ENCODE measurements at regions not wholly inside any gene's neighbourhood (a gene's known extent, or its start where the extent isn't known, plus 50 kb on each side); places are given as distances from the start of the nearest gene placed in this dataset.

DNA sequence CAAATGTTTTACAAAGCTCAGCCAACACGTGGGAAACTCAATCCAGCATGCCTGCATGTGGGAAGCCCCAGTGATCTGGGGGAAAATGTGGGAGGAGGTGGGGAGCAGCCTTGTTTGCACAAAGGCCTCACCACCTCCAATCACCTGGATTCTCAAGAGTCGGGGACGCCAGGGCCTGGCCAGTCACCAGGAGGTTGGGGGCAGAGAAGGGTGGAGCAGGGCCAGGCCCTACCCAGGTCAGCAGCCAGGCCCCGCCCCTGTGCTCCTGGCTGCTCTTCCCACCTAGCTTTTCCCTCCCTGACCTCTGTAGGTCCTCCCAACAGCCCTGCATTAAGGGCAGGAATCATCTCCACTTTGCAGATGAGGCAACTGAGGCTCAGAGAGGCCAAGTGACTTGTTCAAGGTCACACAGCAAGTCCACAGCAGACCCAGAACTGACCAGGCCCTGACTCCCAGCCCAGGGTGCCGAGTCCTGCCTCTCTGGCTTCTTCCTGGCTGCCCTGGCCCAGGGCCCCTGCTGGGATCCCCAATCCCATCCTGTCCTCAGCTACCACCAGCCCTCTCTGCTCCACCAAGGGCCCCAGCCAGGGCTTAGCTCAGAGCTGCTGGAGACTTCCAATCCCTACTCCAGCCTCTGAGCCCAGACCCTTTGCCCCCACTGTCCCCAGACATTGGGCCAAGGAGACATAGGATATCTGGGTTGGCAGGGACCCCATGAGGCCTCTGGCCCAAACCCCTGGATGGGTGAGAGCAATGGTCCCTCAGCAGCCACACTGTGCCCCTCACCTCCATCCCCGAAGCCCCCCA lies 508.6 kb downstream of the PTPRU start:
- no peak for DNase-seq

DNA sequence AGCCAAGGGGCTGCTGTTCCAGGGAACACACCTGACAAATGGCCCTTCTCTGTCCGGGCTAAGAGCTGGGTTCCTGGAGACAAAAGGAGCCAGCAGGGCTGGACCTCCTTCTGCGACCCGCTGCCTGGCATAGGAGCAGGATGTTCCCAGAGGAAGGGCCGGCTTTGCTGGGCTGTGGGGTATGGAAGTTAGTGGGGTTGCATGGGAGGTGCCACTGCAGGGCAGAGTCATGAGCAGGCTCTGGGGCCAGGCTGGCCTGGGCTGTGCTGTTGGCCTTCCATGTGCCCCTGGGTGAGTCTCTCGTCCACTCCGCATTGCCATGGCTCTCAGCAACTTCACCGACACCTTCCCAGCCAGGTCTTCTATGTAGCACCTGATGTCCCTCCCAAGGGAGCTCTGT lies 507.6 kb downstream of the PTPRU start:
- DNase-seq = no peak

DNA sequence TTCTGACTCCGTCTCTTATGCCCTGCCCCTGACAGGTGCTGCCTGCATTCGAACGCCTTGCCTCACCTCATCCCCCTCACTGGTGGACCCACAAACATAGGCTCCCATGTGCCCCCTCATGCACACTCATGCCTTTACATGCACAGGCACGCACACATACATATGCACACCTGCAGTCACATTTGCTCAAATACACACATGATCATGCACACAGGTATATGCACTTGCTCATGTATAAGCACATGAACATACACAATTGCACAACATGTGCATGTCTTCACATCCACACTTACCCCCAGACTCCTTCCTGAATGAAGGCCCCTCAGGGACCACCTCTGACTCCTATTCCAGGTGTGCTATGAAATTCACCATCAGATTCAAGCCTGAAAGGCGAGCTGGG lies 506.9 kb downstream of the PTPRU start:
- DNase-seq = no peak

DNA sequence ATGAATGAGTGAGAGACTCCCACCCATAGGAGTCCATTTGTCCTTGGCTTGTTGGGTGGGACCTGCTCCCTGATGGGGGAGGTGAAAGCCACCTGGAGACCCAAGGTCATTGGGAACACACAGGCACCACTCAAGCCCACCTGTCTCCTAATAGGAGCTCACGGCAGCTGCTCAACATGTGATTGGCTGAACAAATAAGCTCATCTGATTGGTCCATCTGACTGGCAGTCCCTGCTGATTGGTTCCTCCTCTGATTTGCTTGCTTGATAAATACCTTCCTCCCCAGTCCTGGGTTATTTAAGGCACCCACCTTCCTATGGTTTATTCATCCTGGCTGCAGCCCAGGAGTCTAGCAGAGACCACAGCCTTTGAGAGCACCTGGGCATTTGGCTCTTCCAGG lies 502.9 kb downstream of the PTPRU start:
- no peak for DNase-seq

DNA sequence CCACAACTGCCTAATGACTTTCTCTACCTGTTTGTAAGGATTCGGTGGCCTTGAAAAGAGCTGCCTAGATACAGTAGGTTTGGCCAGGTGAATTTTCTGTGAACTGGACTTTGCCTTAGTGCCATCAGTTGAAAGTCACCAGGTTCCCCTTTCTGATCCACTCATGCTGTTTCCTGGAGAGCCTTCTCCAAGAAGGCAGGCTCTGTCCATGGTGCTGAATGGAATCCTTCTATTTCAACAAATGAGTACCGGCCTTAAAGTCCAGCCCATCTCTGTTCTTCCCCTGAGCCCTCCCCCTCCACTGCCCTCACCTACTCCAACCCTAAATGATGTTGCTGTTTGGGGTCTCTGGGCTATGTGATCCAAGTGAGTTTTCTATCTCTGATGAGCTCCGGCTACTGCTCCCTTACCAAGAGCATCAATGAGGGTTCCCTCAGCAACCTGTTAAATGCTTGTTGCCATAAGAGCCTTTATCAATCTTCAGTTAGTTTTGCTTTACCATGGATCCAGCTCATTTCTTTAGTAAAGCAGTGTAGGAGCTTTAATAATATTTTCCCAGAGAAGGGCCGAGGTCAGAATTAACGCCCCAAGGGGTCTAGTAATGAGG lies 500.4 kb downstream of the PTPRU start:
- DNase-seq = peak; percentile 56

DNA sequence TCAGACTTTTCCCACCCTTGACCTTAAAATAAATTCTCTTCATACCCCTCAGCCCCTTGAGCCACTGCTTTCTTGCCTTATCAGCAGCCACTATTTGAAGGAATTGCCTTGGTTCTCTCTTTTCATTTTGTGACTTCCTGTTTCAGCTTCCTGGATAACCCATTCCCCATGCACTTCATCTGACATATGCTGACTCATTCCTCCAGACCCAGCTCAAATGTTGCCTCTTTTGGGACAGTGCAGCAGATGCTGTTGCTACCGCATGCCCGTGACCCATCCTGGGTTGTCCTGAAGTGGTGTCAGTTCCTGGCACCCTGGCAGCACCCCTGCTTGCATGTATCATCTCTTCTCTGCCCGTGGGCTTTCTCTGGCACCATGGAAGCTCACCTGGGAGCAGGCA lies 496.1 kb downstream of the PTPRU start:
- DNase-seq = no peak

DNA sequence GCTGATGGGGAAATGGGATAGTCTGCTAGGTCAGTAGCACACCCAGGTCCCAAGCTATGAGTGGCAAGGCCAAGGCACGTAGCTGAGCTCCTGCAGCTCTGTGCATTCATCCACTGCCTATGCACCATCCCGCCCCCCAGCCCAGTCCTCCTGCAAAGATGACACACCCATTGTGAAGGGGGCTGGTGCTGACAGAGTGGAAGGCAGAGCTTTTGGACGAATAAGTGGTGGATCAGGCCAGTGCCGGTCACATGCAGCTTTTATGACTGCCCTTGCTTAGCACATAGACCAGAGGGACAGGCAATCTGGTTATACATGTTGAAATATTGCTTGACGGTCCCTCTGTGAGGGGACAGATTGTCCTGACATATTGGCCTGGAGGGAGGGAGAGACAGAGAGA lies 494.3 kb downstream of the PTPRU start:
- DNase-seq = no peak

DNA sequence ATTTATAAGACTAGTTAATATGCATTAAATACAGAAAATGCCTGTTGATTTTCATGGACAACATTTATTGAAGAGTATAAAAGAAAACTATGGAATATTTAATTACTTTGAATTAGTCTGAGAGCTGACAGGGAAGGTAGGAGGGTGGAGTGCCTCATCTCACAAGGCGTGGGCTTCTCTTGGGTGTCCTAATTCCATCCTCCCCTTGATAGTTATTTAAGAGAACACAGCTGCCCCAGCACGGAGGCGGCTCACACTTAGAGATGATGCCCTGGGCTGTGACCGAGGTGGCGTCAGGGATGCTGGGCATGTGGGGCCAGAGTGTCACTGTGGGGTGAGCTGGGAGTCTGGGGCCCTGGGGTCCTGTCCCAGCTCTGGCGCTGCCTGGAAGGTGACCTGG lies 493.0 kb downstream of the PTPRU start:
- DNase-seq = no peak

DNA sequence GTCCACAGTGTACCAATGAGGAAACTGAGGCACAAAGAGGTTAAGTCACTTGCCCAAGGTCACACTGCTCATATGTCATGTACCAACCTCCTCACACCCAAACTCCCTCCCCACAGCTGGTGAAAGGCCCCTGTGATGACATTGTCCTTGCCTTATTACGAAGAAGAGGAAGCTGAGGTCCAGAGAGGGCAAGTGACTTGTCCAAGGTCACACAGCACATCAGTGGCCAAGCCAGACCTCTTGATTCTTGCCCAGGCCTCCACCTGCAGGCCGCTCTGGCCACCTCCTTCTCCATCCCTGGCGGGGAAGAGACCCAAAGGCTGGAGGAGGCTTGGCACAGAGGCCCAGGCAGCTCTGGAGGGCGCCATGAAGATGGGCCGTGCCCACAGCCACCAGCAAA lies 492.4 kb downstream of the PTPRU start:
- DNase-seq = no peak

DNA sequence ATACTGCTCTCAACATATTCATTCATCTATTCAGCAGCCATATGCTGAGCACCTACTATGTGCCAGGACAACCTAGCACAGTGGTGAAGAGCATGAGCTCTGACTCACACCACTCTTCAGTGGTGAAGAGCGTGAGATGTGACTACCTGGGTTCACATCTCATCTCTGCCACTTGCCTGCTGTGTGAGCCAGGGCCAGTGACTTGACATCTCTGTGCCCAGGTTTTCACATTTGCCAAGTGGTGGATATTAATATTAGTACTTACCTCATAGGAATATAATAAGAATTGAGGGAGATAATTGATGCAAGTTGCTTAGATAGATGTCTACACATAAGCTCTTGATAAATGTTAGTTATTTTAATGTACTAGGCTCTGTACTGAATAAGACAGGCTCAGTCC lies 488.9 kb downstream of the PTPRU start:
- DNase-seq = no peak

DNA sequence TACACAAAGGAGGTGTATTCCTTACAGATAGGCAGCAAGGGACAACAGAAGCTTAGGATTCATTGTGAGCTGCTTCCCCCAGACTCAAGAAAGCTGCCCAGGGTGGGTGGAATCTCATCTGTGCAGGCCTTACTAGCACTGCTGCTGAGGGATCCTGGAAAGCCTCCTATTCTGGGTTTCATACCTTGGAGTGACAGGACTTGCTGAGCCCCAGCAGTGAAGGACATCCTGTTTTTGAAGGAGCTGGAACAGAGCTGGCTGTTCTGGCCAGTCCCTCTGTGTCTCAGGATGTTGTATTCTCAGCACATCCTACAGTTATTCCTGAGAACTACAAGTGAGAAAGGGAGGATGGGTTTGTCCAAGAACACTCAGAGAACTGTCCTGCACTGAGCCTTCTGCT lies 486.3 kb downstream of the PTPRU start:
- no peak for DNase-seq

DNA sequence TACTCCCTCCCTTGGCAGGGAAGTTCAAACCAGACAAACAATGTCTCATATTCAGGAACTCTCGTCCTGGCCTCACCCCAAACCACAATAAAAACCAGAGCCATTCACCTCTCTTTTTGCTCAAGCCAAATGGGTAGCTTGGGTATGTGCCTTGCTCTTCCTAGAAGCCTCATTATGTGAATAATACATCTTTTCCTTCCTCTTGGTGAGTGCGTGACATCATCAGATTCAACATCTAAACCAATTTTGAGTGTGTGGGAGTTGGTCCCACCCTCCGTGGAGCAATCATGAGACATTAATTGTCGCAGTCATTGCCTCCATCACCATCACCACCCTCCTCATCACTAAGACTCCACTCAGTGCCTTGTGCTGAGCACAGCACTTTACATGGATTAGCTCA lies 482.9 kb downstream of the PTPRU start:
- DNase-seq = peak; percentile 65

DNA sequence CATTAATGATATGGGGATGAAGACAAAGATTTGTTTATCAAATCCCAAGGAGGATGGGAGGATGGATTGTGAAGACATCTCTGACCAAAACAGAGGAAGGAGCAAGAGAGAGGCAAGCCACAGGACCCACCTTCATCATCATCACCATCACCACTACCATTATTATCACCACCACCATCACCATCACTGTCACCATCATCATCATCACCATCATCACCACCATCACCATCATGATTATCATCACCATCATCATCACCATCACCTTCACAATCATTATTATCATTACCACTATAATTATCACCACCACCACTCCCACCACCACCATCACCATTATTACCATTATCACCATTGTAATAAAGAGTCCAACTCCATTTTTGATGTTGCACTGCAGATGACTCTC lies 482.5 kb downstream of the PTPRU start:
- no peak for DNase-seq

DNA sequence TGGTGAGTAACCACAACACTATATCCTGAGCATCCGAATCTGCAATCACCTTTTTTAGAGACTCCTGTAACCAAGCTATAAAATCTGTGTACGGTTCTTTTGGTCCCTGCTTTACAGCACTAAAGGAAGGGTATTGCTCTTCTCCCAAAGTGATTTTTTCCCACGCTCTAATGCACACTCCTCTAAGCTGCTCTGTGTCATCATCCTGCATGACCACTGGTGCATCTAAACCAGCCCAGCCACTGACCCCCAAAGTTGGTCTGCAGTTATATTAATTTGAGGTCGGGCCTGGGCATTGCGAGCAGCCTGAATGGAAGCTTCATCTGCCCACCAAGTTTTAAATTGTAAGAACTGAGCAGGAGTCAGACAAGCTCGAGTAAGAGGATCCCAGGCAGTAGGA lies 480.0 kb downstream of the PTPRU start:
- DNase-seq = no peak

DNA sequence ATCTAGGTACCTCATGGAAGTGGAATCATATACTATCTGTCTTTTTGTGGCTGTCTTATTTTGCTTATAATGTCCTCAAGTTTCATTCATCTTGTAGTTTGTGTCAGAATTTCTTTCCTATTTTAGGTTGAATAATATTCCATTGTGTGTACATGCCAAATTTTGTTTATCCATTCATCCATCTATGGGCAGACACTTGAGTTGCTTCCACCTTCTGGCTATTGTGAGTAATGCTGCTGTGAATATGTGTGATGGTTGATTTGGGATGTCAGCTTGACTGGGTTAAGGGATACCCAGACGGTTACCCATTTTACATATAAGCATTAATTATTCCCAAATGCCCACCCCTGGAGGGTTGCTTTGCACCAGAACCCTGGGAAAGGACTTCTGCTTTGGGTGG lies 477.5 kb downstream of the PTPRU start:
- peak; percentile 20 for DNase-seq

DNA sequence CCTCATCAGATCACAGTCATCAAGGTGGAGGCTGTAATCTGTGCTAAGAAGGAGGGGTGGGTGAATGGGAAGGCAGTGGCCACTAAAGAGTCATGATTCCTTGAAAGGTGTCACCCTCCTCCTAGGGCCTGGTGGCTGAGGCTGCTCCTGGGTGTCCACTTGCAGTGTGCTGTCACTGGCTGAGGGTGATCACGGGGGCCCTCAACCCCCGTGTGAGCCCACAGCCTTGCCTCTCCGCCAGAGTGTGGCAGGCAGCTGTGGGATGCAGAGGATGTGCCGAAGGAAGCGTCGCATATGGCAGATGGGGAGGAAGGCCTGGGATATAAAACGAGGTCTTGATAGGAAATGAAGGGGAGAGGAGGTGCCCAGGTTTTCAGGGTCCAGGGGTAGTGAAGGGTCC lies 476.5 kb downstream of the PTPRU start:
- DNase-seq = no peak

DNA sequence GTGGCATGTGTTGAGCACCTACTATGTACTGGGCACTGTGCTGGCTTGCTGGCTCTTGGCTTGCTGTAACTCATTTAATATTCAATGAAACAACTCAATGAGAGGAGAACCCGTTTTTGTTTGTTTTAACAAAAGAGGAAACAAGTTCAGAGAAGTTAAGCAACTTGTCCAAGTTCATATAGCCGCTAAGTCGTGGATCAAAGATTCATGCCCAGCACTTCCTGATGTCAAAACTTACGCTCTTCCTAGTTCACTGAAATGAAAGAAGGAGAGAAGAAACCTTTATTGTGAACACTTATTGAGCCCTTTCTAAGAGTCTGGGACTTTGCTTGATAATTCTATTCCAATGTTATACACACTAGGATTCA lies 475.9 kb downstream of the PTPRU start:
- DNase-seq = no peak

DNA sequence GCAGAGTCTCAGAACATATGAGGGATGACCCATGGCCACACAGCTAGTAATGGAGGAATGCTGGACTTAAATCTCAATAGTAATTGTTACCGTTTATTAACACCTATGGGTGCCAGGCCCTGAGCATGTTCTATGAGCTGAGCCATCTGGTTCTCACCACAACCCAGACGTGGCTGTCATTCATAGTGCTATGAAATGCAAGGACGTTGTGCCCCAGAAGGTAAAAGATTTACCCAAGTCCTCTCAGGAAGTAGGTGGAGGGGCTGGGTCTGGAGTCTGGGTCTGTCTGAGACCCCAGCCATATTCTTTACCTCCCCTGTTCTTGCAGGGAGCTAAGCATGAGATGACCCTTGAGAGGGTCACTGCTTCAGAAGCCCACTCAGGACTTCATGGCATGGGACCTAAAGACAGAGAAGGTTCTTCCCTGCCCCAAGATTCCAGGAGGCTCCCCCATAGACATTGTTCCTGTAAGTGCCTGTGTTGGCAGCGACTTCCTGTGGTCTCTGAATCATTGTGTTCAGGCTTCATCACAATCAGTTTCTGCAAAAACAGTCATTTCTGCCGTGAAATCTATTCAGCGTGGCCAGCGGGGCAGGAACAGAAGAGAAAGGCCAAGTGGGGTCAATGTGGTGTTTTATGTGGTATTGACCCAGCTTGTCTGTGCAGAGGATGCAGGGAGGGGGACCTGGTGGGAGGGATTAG lies 475.4 kb downstream of the PTPRU start:
- peak; percentile 86 for DNase-seq

DNA sequence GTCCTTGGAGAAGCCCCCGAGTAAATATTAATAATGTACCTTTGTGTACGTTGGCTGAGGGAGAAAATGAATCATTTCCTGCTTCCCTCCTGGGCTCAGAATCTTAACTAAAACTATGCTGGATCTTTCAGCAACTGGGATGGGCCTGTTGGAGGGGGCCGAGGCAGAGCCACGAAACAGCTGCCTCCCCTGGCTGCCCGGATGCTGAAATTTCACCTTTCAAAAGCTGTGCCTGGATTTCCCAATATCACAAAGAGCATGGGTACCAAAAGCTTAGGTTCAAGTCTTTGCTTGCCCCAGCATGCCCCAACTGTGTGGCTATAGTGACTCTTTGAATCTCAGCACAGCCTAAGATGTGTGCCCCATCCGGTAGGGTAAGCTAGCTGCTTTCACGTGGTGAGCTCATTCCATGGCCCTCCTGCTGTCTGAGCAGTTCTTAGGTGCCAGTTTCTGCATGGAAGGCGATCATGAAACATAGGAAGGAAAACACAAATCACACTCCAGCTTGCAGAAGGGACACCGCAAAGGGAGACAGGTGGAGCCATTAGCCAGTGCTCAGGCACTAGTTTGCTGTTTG lies 473.5 kb downstream of the PTPRU start:
- peak; percentile 83 for DNase-seq

DNA sequence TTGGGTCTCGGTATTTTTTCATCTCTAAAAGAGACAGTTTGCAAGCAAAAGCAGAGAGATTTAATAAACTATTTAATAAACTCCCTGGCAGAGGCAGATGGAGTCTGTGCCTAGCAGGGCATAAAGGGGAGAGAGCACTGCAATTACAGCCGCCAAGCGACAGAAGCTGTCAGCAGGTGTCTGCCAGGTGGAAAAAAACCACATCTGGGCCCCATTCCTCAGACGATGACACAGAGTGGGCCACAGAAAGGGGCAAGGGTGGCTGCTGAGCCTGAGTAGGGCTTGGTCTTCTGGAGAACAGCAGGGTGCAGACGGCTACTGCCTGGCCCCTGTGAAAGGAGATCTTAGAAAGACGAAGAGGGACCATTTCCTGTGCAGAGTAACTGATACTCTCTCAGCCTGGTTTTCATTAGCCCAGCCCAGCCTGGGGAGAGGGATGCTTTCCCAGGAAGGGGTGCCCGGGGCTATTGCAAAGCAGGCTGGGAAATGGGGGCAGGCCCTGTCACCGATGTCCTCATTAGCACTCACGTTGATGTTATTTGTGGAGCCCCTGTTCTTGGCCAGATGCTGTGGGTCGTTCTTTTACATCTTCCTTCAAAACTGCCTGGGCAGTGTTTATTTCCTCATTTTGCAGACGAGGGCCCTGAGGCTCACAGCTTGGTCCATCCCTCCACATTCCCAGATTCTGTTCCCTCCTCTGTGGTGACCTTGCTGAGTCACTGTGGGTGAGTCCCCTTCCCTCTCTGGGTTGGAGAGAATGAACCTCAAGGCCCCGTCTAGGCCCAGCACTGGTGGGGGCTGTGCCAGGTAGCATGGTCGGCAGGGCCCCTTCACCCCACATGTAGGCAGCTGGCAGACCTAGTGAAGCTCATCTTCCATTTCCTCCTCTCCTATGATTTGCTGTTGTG lies 472.7 kb downstream of the PTPRU start:
- peak; percentile 88 for DNase-seq

DNA sequence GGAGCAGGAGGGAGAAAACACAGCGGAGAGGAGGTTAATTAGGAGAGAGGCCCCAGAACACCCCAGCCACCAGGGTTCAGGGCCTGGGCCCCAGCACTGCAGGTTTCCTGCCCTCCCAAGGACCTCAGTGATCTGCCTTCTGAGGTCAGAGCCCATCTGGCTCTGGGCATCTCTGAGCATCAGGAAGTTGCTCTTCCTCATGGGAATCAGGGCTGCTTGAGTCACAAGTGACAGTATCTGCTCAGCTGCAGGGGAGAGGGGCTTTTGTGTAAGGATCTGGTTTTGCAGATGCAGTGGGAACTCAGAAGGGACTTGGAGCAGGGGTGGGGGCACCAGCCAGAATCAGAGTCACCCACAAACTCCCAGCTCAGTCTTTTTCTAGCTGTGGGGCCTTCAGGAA lies 472.1 kb downstream of the PTPRU start:
- DNase-seq = peak; percentile 56

DNA sequence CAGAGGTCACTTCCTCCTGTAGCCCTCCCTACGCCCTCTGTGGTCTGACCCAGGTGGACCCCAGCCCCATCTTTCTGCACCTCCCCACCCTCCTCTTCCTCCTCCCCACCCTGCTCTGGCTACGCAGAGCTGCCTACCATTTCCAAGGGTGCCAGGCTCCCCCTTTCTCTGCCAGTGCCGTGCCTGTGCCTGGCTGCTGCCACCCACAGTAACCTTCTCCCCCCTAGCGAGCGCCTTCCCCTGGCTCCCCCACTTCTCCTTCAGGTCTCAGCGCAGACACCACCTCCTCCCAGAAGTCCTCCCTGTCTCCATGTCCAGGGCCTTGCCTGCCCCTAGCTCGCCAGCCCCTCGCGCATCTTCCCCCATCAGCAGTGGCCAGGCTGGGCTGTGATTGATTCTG lies 471.5 kb downstream of the PTPRU start:
- DNase-seq = no peak

DNA sequence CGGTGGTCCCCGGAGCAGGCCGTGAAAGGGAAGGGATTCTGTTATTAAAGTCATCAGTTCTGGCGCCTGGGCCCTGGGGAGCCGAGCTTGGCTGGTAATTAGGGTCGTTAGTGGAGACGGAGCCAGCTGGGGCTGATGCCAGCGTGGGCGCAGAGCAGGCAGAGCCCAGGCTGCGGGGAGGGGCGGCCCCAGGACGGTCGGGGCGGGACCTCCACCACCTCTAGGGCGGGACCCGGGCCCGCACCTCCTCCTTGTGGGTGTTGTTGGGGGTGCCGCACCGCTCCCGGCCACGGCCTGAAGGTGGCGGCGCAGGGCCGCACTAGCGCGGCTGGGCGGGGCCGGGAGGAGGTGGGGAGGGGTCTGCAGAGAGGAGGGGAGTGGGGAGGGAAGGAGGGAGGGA lies 470.6 kb downstream of the PTPRU start:
- DNase-seq = peak; percentile 71
